Neural progenitor cell (in vitro differentiated cells): ENCODE measurements at regions not wholly inside any gene's neighbourhood (a gene's known extent, or its start where the extent isn't known, plus 50 kb on each side); places are given as distances from the start of the nearest gene placed in this dataset.

Experiments
- DNase-seq: peaks from one replicate; pipeline ENCODE4 v3.0.0-alpha.2; 2016; ENCODE audit warnings: low spot score
- H2AFZ ChIP-seq: fragments of 200-600 bp; sonication (generic); replicated peaks from 2 replicates; pipeline ENCODE4 v1.6.1; 2016; ENCODE audit warnings: antibody characterized with exemption
- H3F3A ChIP-seq: fragments of 200-600 bp; sonication (generic); 2 replicates; pipeline ENCODE4 v1.6.1; 2016; ENCODE audit warnings: antibody characterized with exemption, low read depth
- H3K27ac ChIP-seq: fragments of 200-600 bp; sonication (generic); 2 replicates; pipeline ENCODE4 v1.5.1; 2016; ENCODE audit warnings: mild to moderate bottlenecking
- H3K27me3 ChIP-seq: fragments of 200-600 bp; sonication (generic); 2 replicates; pipeline ENCODE4 v1.6.1; 2016; ENCODE audit warnings: mild to moderate bottlenecking, moderate library complexity
- H3K36me3 ChIP-seq: fragments of 200-600 bp; sonication (generic); 2 replicates; pipeline ENCODE4 v1.5.1; 2016
- H3K4me1 ChIP-seq: fragments of 200-600 bp; sonication (generic); 2 replicates; pipeline ENCODE4 v1.6.1; 2016; ENCODE audit warnings: mixed run types
- H3K4me2 ChIP-seq: fragments of 200-600 bp; sonication (generic); 2 replicates; pipeline ENCODE4 v1.6.1; 2016
- H3K4me3 ChIP-seq: fragments of 200-600 bp; sonication (generic); 2 replicates; pipeline ENCODE4 v1.5.1; 2016
- H3K79me2 ChIP-seq: fragments of 200-600 bp; sonication (generic); 2 replicates; pipeline ENCODE4 v1.6.1; 2016; ENCODE audit warnings: low read depth
- H3K9ac ChIP-seq: fragments of 200-600 bp; sonication (generic); 2 replicates; pipeline ENCODE4 v1.6.1; 2016
- H3K9me3 ChIP-seq: fragments of 200-600 bp; sonication (generic); 2 replicates; pipeline ENCODE4 v1.5.1; 2016; ENCODE audit warnings: low read depth
- H4K20me1 ChIP-seq: fragments of 200-600 bp; sonication (generic); 2 replicates; pipeline ENCODE4 v1.6.1; 2016; ENCODE audit warnings: low read depth
- H3K27ac Mint-ChIP-seq: 3 replicates; pipeline ENCODE4 v1.8.0; 2021; ENCODE audit warnings: mixed read lengths
- H3K27me3 Mint-ChIP-seq: 2 replicates; pipeline ENCODE4 v1.8.0; 2022; ENCODE audit warnings: low read depth, mild to moderate bottlenecking, inconsistent platforms, moderate library complexity, mixed read lengths; ENCODE audit not compliant: insufficient read depth
- H3K36me3 Mint-ChIP-seq: 3 replicates; pipeline ENCODE4 v1.8.0; 2021; ENCODE audit warnings: mixed read lengths
- H3K4me1 Mint-ChIP-seq: 3 replicates; pipeline ENCODE4 v1.8.0; 2021; ENCODE audit warnings: mixed read lengths
- H3K4me3 Mint-ChIP-seq: 3 replicates; pipeline ENCODE4 v1.8.0; 2021; ENCODE audit warnings: mild to moderate bottlenecking, moderate library complexity, mixed read lengths
- H3K9me3 Mint-ChIP-seq: 3 replicates; pipeline ENCODE4 v1.8.0; 2020; ENCODE audit warnings: mixed read lengths
- EZH2 ChIP-seq: fragments of 200-600 bp; sonication (generic); IDR thresholded peaks from 2 replicates; pipeline ENCODE4 v1.6.1; 2017; ENCODE audit warnings: antibody characterized with exemption, mild to moderate bottlenecking, moderate library complexity
- EZH2phosphoT487 ChIP-seq: fragments of 200-600 bp; sonication (generic); IDR thresholded peaks from 2 replicates; pipeline ENCODE4 v1.6.1; 2017; ENCODE audit warnings: antibody characterized with exemption
- TF ChIP-seq, protein P1 (sequence below): fragments of 200-600 bp; sonication (generic); IDR thresholded peaks from 2 replicates; pipeline ENCODE4 v1.5.1; 2017; ENCODE audit warnings: antibody characterized with exemption, mild to moderate bottlenecking

DNA sequence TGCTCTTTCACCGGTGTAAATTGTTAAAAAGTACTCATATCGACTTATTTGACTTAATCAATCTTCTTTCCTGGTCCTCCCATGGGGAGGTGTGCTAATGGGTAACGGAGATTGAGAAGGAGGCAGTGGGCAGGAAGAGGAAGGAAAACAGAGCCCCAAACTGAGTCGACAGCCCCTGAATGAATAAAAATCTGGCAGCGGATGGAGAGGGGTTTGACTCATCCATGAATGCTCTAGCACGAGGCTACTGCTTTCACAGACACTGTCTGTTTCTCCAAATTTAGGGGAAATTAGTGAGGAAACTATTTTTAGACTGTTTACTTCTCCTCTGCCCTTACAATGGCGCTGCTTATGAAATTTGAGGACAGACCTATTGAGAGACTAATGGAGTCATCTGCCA, 142.2 kb upstream of the ATXN1 start:
- Mint-ChIP-seq H3K9me3 (no peaks in the 10 kb centered on the region), H3K36me3 (no peaks in the 10 kb centered on the region), H3K4me1 (peaks cover 12% of the 10 kb centered on the region), H3K27ac (no peak overlapping the region), H3K4me3 (no peak overlapping the region), H3K27me3 (peaks cover 4% of the 10 kb centered on the region)
- H3K36me3 ChIP-seq: no peaks in the 10 kb centered on the region
- H3K27ac ChIP-seq: no peak overlapping the region
- DNase-seq: no peak
- no peaks in the 10 kb centered on the region for H3F3A ChIP-seq
- H3K9ac ChIP-seq: no peak overlapping the region
- H3K4me2 ChIP-seq: no peak overlapping the region
- no peaks in the 10 kb centered on the region for H3K4me1 ChIP-seq
- H3K9me3 ChIP-seq: no peaks in the 10 kb centered on the region
- no peak overlapping the region for H3K4me3 ChIP-seq
- no peaks in the 10 kb centered on the region for H3K79me2 ChIP-seq
- H4K20me1 ChIP-seq: no peaks in the 10 kb centered on the region
- TF ChIP-seq EZH2phosphoT487 (no peak), EZH2 (no peak)
- TF ChIP-seq, protein P1, sequence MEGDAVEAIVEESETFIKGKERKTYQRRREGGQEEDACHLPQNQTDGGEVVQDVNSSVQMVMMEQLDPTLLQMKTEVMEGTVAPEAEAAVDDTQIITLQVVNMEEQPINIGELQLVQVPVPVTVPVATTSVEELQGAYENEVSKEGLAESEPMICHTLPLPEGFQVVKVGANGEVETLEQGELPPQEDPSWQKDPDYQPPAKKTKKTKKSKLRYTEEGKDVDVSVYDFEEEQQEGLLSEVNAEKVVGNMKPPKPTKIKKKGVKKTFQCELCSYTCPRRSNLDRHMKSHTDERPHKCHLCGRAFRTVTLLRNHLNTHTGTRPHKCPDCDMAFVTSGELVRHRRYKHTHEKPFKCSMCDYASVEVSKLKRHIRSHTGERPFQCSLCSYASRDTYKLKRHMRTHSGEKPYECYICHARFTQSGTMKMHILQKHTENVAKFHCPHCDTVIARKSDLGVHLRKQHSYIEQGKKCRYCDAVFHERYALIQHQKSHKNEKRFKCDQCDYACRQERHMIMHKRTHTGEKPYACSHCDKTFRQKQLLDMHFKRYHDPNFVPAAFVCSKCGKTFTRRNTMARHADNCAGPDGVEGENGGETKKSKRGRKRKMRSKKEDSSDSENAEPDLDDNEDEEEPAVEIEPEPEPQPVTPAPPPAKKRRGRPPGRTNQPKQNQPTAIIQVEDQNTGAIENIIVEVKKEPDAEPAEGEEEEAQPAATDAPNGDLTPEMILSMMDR: no peak
- no peaks in the 10 kb centered on the region for H3K27me3 ChIP-seq
- H2AFZ ChIP-seq: no peak overlapping the region

DNA sequence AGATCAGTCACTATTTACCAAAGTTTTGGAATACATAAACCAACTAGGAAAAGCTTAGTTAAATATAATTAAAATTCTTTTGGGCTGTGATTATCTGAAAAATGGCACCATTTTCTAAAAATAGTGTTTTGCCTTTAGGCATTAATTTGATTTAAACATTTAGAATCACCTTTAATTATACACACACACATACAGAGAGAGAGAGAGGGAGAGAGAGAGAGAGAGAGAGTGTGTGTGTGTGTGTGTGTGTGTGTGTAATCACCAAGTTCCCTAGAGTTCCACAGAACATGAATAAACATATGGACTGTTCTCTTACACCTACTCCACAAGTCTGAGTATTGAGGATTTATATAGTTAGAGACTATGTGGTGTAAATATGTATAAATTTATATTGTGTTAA, 141.2 kb upstream of the ATXN1 start:
- H3F3A ChIP-seq: no peaks in the 10 kb centered on the region
- H3K27ac Mint-ChIP-seq: no peak overlapping the region
- H3K27ac ChIP-seq: no peak overlapping the region
- peaks cover 12% of the 10 kb centered on the region for H3K4me1 Mint-ChIP-seq
- no peaks in the 10 kb centered on the region for H3K4me1 ChIP-seq
- H3K4me2 ChIP-seq: no peak overlapping the region
- no peaks in the 10 kb centered on the region for H3K79me2 ChIP-seq
- no peak overlapping the region for H2AFZ ChIP-seq
- no peaks in the 10 kb centered on the region for H4K20me1 ChIP-seq
- TF ChIP-seq EZH2phosphoT487 (no peak), EZH2 (no peak)
- TF ChIP-seq, protein P1: no peak
- no peak overlapping the region for H3K9ac ChIP-seq
- H3K36me3 Mint-ChIP-seq: no peaks in the 10 kb centered on the region
- DNase-seq: no peak
- H3K27me3 Mint-ChIP-seq: peaks cover 6% of the 10 kb centered on the region
- H3K27me3 ChIP-seq: no peaks in the 10 kb centered on the region
- H3K4me3 ChIP-seq: no peak overlapping the region
- no peaks in the 10 kb centered on the region for H3K36me3 ChIP-seq
- no peak overlapping the region for H3K4me3 Mint-ChIP-seq
- H3K9me3 ChIP-seq: no peaks in the 10 kb centered on the region
- no peaks in the 10 kb centered on the region for H3K9me3 Mint-ChIP-seq

DNA sequence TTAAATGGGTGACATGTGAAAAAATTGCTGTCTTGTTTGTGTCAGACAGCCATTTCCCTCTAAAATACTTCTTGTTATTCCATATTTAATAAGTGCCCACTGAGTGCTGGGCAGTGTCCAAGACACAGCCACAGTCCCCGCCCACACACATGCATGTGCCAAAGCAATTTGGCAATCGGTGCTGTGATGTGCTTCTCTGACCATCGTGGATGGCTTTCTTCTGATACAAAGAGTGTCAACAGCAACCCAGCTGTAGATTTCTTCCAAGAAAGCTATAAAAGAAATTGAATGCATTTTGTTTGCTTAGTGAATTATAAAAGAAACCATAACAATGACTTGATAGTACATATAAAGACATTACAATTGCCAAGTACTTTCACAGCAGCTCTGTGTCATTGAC, 140.5 kb upstream of the ATXN1 start:
- Histone ChIP-seq H3F3A (no peaks in the 10 kb centered on the region), H4K20me1 (no peaks in the 10 kb centered on the region), H3K27ac (no peak overlapping the region), H3K9me3 (no peaks in the 10 kb centered on the region), H3K4me2 (no peak overlapping the region), H3K36me3 (no peaks in the 10 kb centered on the region), H2AFZ (no peak overlapping the region), H3K27me3 (no peaks in the 10 kb centered on the region), H3K9ac (no peak overlapping the region), H3K4me1 (no peaks in the 10 kb centered on the region), H3K79me2 (no peaks in the 10 kb centered on the region), H3K4me3 (no peak overlapping the region)
- Mint-ChIP-seq H3K4me1 (peaks cover 12% of the 10 kb centered on the region), H3K9me3 (no peaks in the 10 kb centered on the region), H3K27me3 (peaks cover 6% of the 10 kb centered on the region), H3K27ac (no peak overlapping the region), H3K36me3 (no peaks in the 10 kb centered on the region), H3K4me3 (no peak overlapping the region)
- TF ChIP-seq EZH2phosphoT487 (no peak), EZH2 (no peak)
- no peak for DNase-seq

DNA sequence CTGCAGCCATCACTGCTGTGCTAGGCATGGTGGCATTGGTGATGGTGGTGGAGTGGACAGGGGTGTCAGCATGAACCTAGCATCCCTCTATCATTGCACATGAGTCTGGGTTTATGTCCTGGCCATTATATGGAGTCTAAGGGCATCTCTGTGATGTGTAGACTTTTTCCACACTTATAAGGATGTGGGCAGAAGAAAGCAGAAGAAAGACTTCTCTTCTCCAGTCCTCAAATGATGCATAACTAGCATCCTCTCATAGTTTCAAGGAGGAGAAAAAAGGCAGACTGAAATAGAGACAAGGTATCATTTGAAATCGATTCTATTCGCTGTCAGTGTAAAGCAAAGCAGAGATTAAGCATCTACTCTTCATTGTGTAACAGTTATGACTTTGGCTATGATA, 140.0 kb upstream of the ATXN1 start:
- H3K27ac Mint-ChIP-seq: no peak overlapping the region
- H3K4me2 ChIP-seq: no peak overlapping the region
- no peaks in the 10 kb centered on the region for H3K36me3 Mint-ChIP-seq
- TF ChIP-seq, protein P1: no peak
- TF ChIP-seq EZH2phosphoT487: no peak
- no peak for TF ChIP-seq EZH2
- H2AFZ ChIP-seq: no peak overlapping the region
- H3K9me3 ChIP-seq: no peaks in the 10 kb centered on the region
- no peak overlapping the region for H3K4me3 ChIP-seq
- no peaks in the 10 kb centered on the region for H3F3A ChIP-seq
- no peak overlapping the region for H3K27ac ChIP-seq
- H4K20me1 ChIP-seq: no peaks in the 10 kb centered on the region
- DNase-seq: no peak
- no peaks in the 10 kb centered on the region for H3K79me2 ChIP-seq
- no peaks in the 10 kb centered on the region for H3K9me3 Mint-ChIP-seq
- H3K27me3 Mint-ChIP-seq: peaks cover 6% of the 10 kb centered on the region
- no peak overlapping the region for H3K4me3 Mint-ChIP-seq
- peaks cover 12% of the 10 kb centered on the region for H3K4me1 Mint-ChIP-seq
- H3K27me3 ChIP-seq: no peaks in the 10 kb centered on the region
- H3K9ac ChIP-seq: no peak overlapping the region
- no peaks in the 10 kb centered on the region for H3K36me3 ChIP-seq
- no peaks in the 10 kb centered on the region for H3K4me1 ChIP-seq
